D721Med (cell line): ENCODE measurements at regions not wholly inside any gene's neighbourhood (a gene's known extent, or its start where the extent isn't known, plus 50 kb on each side); places are given as distances from the start of the nearest gene placed in this dataset.

Experiments used
- DNase-seq: peaks from one replicate; pipeline ENCODE4 v3.0.0; 2011; ENCODE audit warnings: low spot score; ENCODE audit not compliant: insufficient read length
- FAIRE-seq: peaks from 2 replicates; lab custom pipeline; 2011; peaks lifted over from hg19 to GRCh38; lab: Jason Lieb, UNC
- CTCF ChIP-seq: IDR thresholded peaks from 2 replicates; pipeline ENCODE4 v1.5.1; 2012; ENCODE audit warnings: mild to moderate bottlenecking, control low read depth; ENCODE audit not compliant: insufficient read depth; ENCODE audit errors: missing control alignments

- TF ChIP-seq CTCF: no peak
- DNase-seq (no peak), FAIRE-seq (no peak)
These were observed 351.0 kb upstream of the B3GAT1 start for GRCh38 chr11:134763030-134763388.

GRCh38 chr11:134762248-134763029 lies 350.4 kb upstream of the B3GAT1 start:
- FAIRE-seq: no peak

GRCh38 chr11:134761926-134762247 lies 349.8 kb upstream of the B3GAT1 start:
- FAIRE-seq: no peak
- no peak for DNase-seq
- TF ChIP-seq CTCF: no peak

More at GRCh38 chr11:134762248-134763029, 350.4 kb upstream of the B3GAT1 start:
- DNase-seq: no peak
- no peak for TF ChIP-seq CTCF

- no peak for TF ChIP-seq CTCF
- FAIRE-seq: peak; percentile 69
These were observed 349.3 kb upstream of the B3GAT1 start for GRCh38 chr11:134761386-134761785.

GRCh38 chr11:134760957-134761356 lies 348.9 kb upstream of the B3GAT1 start:
- FAIRE-seq: no peak
- DNase-seq: no peak
- no peak for TF ChIP-seq CTCF

More at GRCh38 chr11:134761386-134761785, 349.3 kb upstream of the B3GAT1 start:
- peak; percentile 92 for DNase-seq

GRCh38 chr11:134760299-134760698 lies 348.3 kb upstream of the B3GAT1 start:
- no peak for TF ChIP-seq CTCF
- DNase-seq: no peak
- no peak for FAIRE-seq

- DNase-seq (no peak), FAIRE-seq (no peak)
- no peak for TF ChIP-seq CTCF
These were observed 347.8 kb upstream of the B3GAT1 start for GRCh38 chr11:134759855-134760254.
